Fibroblast of villous mesenchyme (primary cell): ENCODE measurements at regions not wholly inside any gene's neighbourhood (a gene's known extent, or its start where the extent isn't known, plus 50 kb on each side); places are given as distances from the start of the nearest gene placed in this dataset.

Experiments
- DNase-seq: peaks from one replicate; pipeline ENCODE4 v3.0.0-alpha.2; 2010; ENCODE audit warnings: low read depth
- H3K4me3 ChIP-seq: 2 replicates; pipeline ENCODE4 v1.5.1; 2011; ENCODE audit warnings: low read depth, mild to moderate bottlenecking, low read length
- CTCF ChIP-seq: IDR thresholded peaks from 2 replicates; pipeline ENCODE4 v1.5.1; 2012; ENCODE audit warnings: low read depth, mild to moderate bottlenecking, low read length; ENCODE audit not compliant: insufficient read depth

DNA sequence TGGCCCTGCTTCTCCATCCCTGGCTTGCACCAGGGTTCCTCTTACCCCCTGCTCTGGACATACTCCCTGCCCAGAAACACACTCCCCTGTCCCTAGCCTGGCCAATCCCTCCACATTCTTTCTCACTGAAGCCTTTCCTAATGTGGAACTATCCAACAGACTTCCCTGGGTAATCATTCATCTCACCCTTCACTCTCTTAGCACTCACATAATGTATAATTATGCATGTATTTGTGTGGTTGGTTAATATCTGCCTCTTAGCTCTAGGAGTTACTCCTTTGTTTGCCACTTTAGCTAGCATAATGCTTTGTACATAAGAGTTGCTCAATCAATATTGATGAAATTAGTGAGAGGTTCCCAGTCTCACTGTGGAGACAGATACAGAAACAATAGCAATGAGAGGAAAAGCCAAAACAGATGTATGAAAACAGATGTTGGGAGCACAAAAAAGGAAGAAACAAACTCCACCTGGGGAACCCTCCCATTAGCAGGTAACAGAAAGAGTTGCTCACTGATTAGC lies 76.9 kb upstream of the WARS2 start:
- TF ChIP-seq CTCF: no peak
- no peak for DNase-seq
- H3K4me3 ChIP-seq: no peak overlapping the region

DNA sequence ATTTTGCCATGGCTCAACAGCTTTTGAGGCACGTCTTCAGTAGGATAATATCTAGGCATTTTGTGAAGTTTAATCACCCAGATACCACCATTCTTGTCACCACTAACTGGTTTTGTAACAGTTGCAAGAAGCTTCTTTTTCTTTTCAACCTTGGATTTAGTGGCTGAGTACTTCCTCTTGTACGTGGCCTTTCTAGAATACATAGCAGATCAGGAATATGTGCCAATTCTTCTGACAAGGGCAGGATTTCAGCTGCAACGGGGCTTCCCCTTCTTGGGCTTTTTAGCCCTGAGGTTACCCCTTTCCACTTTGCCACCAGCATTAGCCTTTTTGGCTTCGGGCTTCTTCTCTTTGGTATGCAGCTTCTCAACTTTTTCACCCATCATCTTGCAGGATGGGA lies 79.3 kb upstream of the WARS2 start:
- DNase-seq: no peak
- no peak for TF ChIP-seq CTCF
- H3K4me3 ChIP-seq: no peak overlapping the region

GRCh38 chr1:119220991-119221390 lies 80.5 kb upstream of the WARS2 start:
- no peak for TF ChIP-seq CTCF
- DNase-seq: peak; percentile 14
- H3K4me3 ChIP-seq: no peak overlapping the region

DNA sequence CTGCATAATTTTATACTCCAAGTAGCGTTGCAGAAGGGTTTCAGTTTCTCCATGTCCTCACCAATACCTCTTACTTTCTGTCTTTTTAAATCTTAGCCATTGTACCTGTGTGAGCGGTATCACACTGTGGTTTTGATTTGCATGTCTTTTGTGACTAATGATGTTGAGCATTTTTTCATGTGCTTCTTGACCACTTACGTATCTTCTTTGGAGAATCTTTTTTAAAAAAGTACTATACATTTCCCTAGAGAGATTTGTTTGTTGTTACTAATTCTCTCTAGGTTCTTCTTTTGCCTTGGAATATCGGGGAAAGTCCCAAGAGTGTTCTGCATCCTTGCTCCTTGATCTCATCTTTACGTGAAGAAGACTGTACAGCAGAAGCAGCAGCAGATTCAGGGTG lies 81.8 kb upstream of the WARS2 start:
- no peak for DNase-seq
- no peak overlapping the region for H3K4me3 ChIP-seq
- TF ChIP-seq CTCF: no peak

DNA sequence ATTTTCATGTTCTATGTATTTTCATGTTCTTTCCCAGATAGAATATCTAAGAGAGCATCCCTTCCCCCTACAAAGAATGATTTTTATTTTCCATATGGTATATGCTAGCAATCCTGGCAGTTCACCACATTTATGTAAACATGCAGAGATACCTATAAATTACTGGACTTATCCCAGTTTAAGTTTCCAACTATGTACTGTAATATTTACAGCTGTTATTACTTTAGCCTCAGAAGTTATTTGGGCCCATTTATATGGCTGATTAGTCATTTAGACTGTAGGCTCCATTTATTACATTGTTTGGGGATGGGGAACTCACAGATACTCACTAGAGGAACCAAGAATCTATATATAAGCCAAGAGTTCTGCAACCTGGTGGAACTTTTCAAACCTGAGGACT lies 84.8 kb upstream of the WARS2 start:
- DNase-seq: peak; percentile 62
- no peak overlapping the region for H3K4me3 ChIP-seq
- TF ChIP-seq CTCF: no peak

GRCh38 chr1:119225831-119226230 lies 85.4 kb upstream of the WARS2 start:
- no peak overlapping the region for H3K4me3 ChIP-seq
- DNase-seq: no peak
- no peak for TF ChIP-seq CTCF

DNA sequence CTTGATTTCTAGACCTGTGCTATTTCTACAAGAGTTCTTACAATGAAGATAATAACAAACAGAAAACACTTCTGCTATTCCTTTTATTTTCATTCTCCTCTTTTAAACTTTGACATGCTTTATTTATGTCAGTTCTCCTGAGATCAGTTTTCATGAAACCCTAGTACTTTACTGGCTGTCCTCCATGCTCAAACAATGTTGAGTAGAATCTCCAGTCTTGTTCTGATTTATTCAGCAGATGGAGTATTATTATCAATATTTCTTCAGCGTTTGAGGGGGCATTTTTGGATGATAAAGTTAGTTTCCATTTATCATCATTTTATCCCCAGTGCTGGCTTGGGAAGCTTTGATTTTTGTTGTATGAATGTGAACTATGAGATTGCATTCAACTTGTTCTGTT lies 85.9 kb upstream of the WARS2 start:
- TF ChIP-seq CTCF: no peak
- peak; percentile 13 for DNase-seq
- no peak overlapping the region for H3K4me3 ChIP-seq
